PC-3 (cell line): ENCODE measurements at regions not wholly inside any gene's neighbourhood (a gene's known extent, or its start where the extent isn't known, plus 50 kb on each side); places are given as distances from the start of the nearest gene placed in this dataset.

Experiments
- ATAC-seq: fragments of 200-7000 bp; cut with Tn5 transposase; 2 replicates; pipeline ENCODE4 v1.9.1; 2020; ENCODE audit warnings: mild to moderate bottlenecking, moderate library complexity
- BruUV-seq: library from RNA; stranded (reverse); fragments of 400-500 nt; replicated peaks from 2 replicates; lab custom pipeline; 2021; lab: Mats Ljungman, UMichigan
- CTCF ChIA-PET: fragments of 300-600 bp; sonication (Branson Sonifier 250); formaldehyde crosslinking; loops from one replicate; lab custom pipeline; 2022; ENCODE audit warnings: antibody characterized with exemption; lab: Charles Lee
- POLR2A ChIA-PET: fragments of 300-600 bp; sonication (Branson Sonifier 250); formaldehyde crosslinking; loops from one replicate; lab custom pipeline; 2022; ENCODE audit warnings: antibody characterized with exemption; ENCODE audit not compliant: unreplicated experiment; lab: Charles Lee
- DNase-seq: peaks from one replicate; pipeline ENCODE4 v3.0.0-alpha.2; 2015
- H2AFZ ChIP-seq: fragments of 300-600 bp; sonication (generic); 2 replicates; pipeline ENCODE4 v1.6.0; 2016; ENCODE audit warnings: antibody characterized with exemption, low read length
- H3F3A ChIP-seq: fragments of 300-600 bp; sonication (generic); one replicate; pipeline ENCODE4 v1.6.0; 2017; ENCODE audit warnings: antibody characterized with exemption, low read length, control low read depth, mild to moderate bottlenecking; ENCODE audit not compliant: unreplicated experiment
- H3K27ac ChIP-seq: fragments of 300-600 bp; sonication (generic); 2 replicates; pipeline ENCODE4 v1.5.1; 2016; ENCODE audit warnings: mild to moderate bottlenecking, low read length
- H3K27me3 ChIP-seq: fragments of 300-600 bp; sonication (generic); 2 replicates; pipeline ENCODE4 v1.6.1; 2016; ENCODE audit warnings: low read length, mixed read lengths
- H3K36me3 ChIP-seq: fragments of 300-600 bp; sonication (generic); 2 replicates; pipeline ENCODE4 v1.6.1; 2016; ENCODE audit warnings: low read depth, mixed run types, low read length, mixed read lengths
- H3K4me1 ChIP-seq: fragments of 300-600 bp; sonication (generic); 2 replicates; pipeline ENCODE4 v1.5.1; 2016; ENCODE audit warnings: low read length; ENCODE audit not compliant: insufficient read depth
- H3K4me2 ChIP-seq: fragments of 300-600 bp; sonication (generic); 2 replicates; pipeline ENCODE4 v1.6.0; 2016; ENCODE audit warnings: low read length
- H3K4me3 ChIP-seq: fragments of 300-600 bp; sonication (generic); 2 replicates; pipeline ENCODE4 v1.5.1; 2016; ENCODE audit warnings: mild to moderate bottlenecking, low read length, mixed read lengths
- H3K79me2 ChIP-seq: fragments of 300-600 bp; sonication (generic); 2 replicates; pipeline ENCODE4 v1.6.1; 2017; ENCODE audit warnings: low read length, mixed read lengths
- H3K9ac ChIP-seq: fragments of 300-600 bp; sonication (generic); 2 replicates; pipeline ENCODE4 v1.6.0; 2016; ENCODE audit warnings: mild to moderate bottlenecking, low read length
- H3K9me2 ChIP-seq: fragments of 300-600 bp; sonication (generic); replicated peaks from 2 replicates; pipeline ENCODE4 v1.6.1; 2016; ENCODE audit warnings: mixed run types, low read length, mixed read lengths
- H3K9me3 ChIP-seq: fragments of 300-600 bp; sonication (generic); 2 replicates; pipeline ENCODE4 v1.6.1; 2016; ENCODE audit warnings: low read length, mixed read lengths
- H4K20me1 ChIP-seq: fragments of 300-600 bp; sonication (generic); 2 replicates; pipeline ENCODE4 v1.6.1; 2016; ENCODE audit warnings: low read length, mixed read lengths
- EZH2 ChIP-seq: fragments of 300-600 bp; sonication (generic); IDR thresholded peaks from one replicate; pipeline ENCODE4 v1.6.1; 2017; ENCODE audit warnings: antibody characterized with exemption, mild to moderate bottlenecking, low read length; ENCODE audit not compliant: unreplicated experiment
- EZH2phosphoT487 ChIP-seq: fragments of 300-600 bp; sonication (generic); IDR thresholded peaks from 2 replicates; pipeline ENCODE4 v1.6.1; 2018; ENCODE audit warnings: mild to moderate bottlenecking, antibody characterized with exemption, low read length, borderline replicate concordance
- intact Hi-C: fragments of 100-400 bp; cut with micrococcal nuclease; formaldehyde crosslinking; loops from 2 replicates; pipeline ENCODE4 v1.9.0; 2023
- TF ChIP-seq, protein P1 (sequence below): fragments of 300-600 bp; sonication (generic); conservative IDR thresholded peaks from 2 replicates; pipeline ENCODE4 v1.5.1; 2017; ENCODE audit warnings: antibody characterized with exemption, low read depth, mild to moderate bottlenecking, low read length

DNA sequence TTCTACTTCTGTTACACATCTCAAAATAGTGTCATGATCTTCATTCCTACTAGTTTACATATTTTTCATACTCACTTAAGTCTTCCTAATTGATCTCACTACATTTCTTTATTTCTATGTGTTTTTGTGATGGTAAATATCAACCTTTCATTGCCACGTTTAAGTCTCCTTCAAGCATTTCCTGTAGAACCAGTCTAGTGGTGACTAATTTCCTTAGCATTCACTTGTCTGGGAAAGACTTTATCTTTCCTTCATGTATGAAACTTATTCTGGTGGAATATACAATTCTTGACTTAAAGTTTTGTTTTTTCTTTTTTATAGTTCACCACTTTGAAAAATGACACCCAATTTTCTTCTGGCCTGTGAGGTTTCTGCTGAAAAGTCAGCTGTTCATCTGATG is 181.4 kb upstream of the NEIL3 start:
- peak overlapping the region; percentile 50 for H3K27ac ChIP-seq
- no peak overlapping the region; the same call in 1 of the 2 replicates for H3K4me3 ChIP-seq
- H3F3A ChIP-seq, result no peaks in the 10 kb centered on the region
- H3K9me2 ChIP-seq, result no peaks in the 10 kb centered on the region
- peaks cover 3% of the 10 kb centered on the region; the same call in 1 of the 2 replicates for H3K36me3 ChIP-seq
- H3K4me1 ChIP-seq, result peaks cover 18% of the 10 kb centered on the region
- ChIA-PET POLR2A (no interaction called here), CTCF (no interaction called here)
- intact Hi-C loops, result loop anchor here (10.0 kb wide), 1 partner anchor 1774 kb away; no protein-coding TSS in a partner anchor
- DNase-seq, result peak; percentile 90
- H4K20me1 ChIP-seq, result no peaks in the 10 kb centered on the region
- no peaks in the 10 kb centered on the region for H3K9me3 ChIP-seq
- H3K9ac ChIP-seq, result no peak overlapping the region
- ATAC-seq, result peak; percentile 60
- peak overlapping the region; percentile 58 for H3K4me2 ChIP-seq
- H3K27me3 ChIP-seq, result no peaks in the 10 kb centered on the region
- TF ChIP-seq EZH2 (no peak), EZH2phosphoT487 (no peak)
- TF ChIP-seq, protein P1, sequence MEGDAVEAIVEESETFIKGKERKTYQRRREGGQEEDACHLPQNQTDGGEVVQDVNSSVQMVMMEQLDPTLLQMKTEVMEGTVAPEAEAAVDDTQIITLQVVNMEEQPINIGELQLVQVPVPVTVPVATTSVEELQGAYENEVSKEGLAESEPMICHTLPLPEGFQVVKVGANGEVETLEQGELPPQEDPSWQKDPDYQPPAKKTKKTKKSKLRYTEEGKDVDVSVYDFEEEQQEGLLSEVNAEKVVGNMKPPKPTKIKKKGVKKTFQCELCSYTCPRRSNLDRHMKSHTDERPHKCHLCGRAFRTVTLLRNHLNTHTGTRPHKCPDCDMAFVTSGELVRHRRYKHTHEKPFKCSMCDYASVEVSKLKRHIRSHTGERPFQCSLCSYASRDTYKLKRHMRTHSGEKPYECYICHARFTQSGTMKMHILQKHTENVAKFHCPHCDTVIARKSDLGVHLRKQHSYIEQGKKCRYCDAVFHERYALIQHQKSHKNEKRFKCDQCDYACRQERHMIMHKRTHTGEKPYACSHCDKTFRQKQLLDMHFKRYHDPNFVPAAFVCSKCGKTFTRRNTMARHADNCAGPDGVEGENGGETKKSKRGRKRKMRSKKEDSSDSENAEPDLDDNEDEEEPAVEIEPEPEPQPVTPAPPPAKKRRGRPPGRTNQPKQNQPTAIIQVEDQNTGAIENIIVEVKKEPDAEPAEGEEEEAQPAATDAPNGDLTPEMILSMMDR, result no peak
- no peaks in the 10 kb centered on the region for H3K79me2 ChIP-seq
- no TSS peak for BruUV-seq
- H2AFZ ChIP-seq, result 0 out of 2 replicates have a peak overlapping the region, but pooled peaks have one; percentile 13

- no peak overlapping the region for H3K4me3 ChIP-seq
- no peak overlapping the region for H3K4me2 ChIP-seq
- peaks cover 18% of the 10 kb centered on the region for H3K4me1 ChIP-seq
- H3K27ac ChIP-seq, result no peak overlapping the region
- no peaks in the 10 kb centered on the region for H3K9me3 ChIP-seq
- no peak overlapping the region for H3K9ac ChIP-seq
- no peak for DNase-seq
- no peaks in the 10 kb centered on the region for H4K20me1 ChIP-seq
- H3F3A ChIP-seq, result no peaks in the 10 kb centered on the region
- peaks cover 3% of the 10 kb centered on the region; the same call in 1 of the 2 replicates for H3K36me3 ChIP-seq
- BruUV-seq, result no TSS peak
- H3K79me2 ChIP-seq, result no peaks in the 10 kb centered on the region
- TF ChIP-seq, protein P1, result no peak
- TF ChIP-seq EZH2phosphoT487, result no peak
- no peak for TF ChIP-seq EZH2
- POLR2A ChIA-PET, result no interaction called here
- no peak overlapping the region for H2AFZ ChIP-seq
- CTCF ChIA-PET, result no interaction called here
- H3K27me3 ChIP-seq, result no peaks in the 10 kb centered on the region
- intact Hi-C loops, result no loop called here
- H3K9me2 ChIP-seq, result no peaks in the 10 kb centered on the region
- ATAC-seq, result no peak
Measured at GRCh38 chr4:177131736-177132135, 177.9 kb upstream of the NEIL3 start.

GRCh38 chr4:177147668-177148067 is 162.0 kb upstream of the NEIL3 start:
- no peaks in the 10 kb centered on the region for H4K20me1 ChIP-seq
- ChIA-PET CTCF (no interaction called here), POLR2A (no interaction called here)
- H3K27ac ChIP-seq, result no peak overlapping the region
- no peak overlapping the region for H3K9ac ChIP-seq
- no peaks in the 10 kb centered on the region for H3K4me1 ChIP-seq
- intact Hi-C loops, result no loop called here
- BruUV-seq, result no TSS peak
- no peak for DNase-seq
- H3K27me3 ChIP-seq, result no peaks in the 10 kb centered on the region
- H3K4me2 ChIP-seq, result no peak overlapping the region
- H3K36me3 ChIP-seq, result no peaks in the 10 kb centered on the region
- ATAC-seq, result no peak
- no peaks in the 10 kb centered on the region for H3K79me2 ChIP-seq
- H3F3A ChIP-seq, result no peaks in the 10 kb centered on the region
- H3K4me3 ChIP-seq, result no peak overlapping the region
- no peak overlapping the region for H2AFZ ChIP-seq
- H3K9me3 ChIP-seq, result no peaks in the 10 kb centered on the region
- H3K9me2 ChIP-seq, result no peaks in the 10 kb centered on the region
- TF ChIP-seq, protein P1, result no peak
- no peak for TF ChIP-seq EZH2
- TF ChIP-seq EZH2phosphoT487, result no peak
